HG03565 (cell line): ENCODE measurements at regions not wholly inside any gene's neighbourhood (a gene's known extent, or its start where the extent isn't known, plus 50 kb on each side); places are given as distances from the start of the nearest gene placed in this dataset.

Source experiments
- ATAC-seq: cut with Tn5 transposase; IDR thresholded peaks from one replicate; pipeline ENCODE4 v1.9.1; 2021; ENCODE audit warnings: mild to moderate bottlenecking, moderate library complexity; ENCODE audit not compliant: unreplicated experiment

- ATAC-seq = no peak
These were observed 363.4 kb upstream of the C2CD4B start for GRCh38 chr15:62528505-62528904.

- ATAC-seq = no peak
These were observed 367.3 kb upstream of the C2CD4B start for GRCh38 chr15:62532367-62532766.

GRCh38 chr15:62533687-62534086 lies 368.6 kb upstream of the C2CD4B start:
- ATAC-seq = no peak

GRCh38 chr15:62534996-62535395 lies 369.9 kb upstream of the C2CD4B start:
- ATAC-seq = no peak

GRCh38 chr15:62539236-62539635 lies 374.2 kb upstream of the C2CD4B start:
- no peak for ATAC-seq

- ATAC-seq = no peak
These were observed 376.2 kb upstream of the C2CD4B start for GRCh38 chr15:62541250-62541649.

- ATAC-seq = no peak
These were observed 376.8 kb upstream of the C2CD4B start for GRCh38 chr15:62541846-62542245.

- ATAC-seq = no peak
These were observed 379.4 kb upstream of the C2CD4B start for GRCh38 chr15:62544446-62544845.

GRCh38 chr15:62545467-62546227 lies 380.6 kb upstream of the C2CD4B start:
- ATAC-seq = no peak

- no peak for ATAC-seq
These were observed 381.5 kb upstream of the C2CD4B start for GRCh38 chr15:62546628-62547027.

- ATAC-seq = no peak
These were observed 382.5 kb upstream of the C2CD4B start for GRCh38 chr15:62547584-62547983.

GRCh38 chr15:62549345-62549970 lies 384.4 kb upstream of the C2CD4B start:
- no peak for ATAC-seq

GRCh38 chr15:62550106-62550505 lies 385.0 kb upstream of the C2CD4B start:
- no peak for ATAC-seq

GRCh38 chr15:62552444-62552843 lies 387.4 kb upstream of the C2CD4B start:
- no peak for ATAC-seq

- ATAC-seq = no peak
These were observed 389.0 kb upstream of the C2CD4B start for GRCh38 chr15:62553911-62554563.

GRCh38 chr15:62558640-62559380 lies 393.7 kb upstream of the C2CD4B start:
- ATAC-seq = no peak

GRCh38 chr15:62559381-62559733 lies 394.3 kb upstream of the C2CD4B start:
- ATAC-seq = no peak

- no peak for ATAC-seq
These were observed 396.0 kb upstream of the C2CD4B start for GRCh38 chr15:62561059-62561519.

GRCh38 chr15:62561571-62561970 lies 396.5 kb upstream of the C2CD4B start:
- ATAC-seq = no peak

GRCh38 chr15:62564886-62565633 lies 400.0 kb upstream of the C2CD4B start:
- no peak for ATAC-seq

GRCh38 chr15:62565634-62566026 lies 400.5 kb upstream of the C2CD4B start:
- ATAC-seq = no peak
